HG02678 (cell line): ENCODE measurements at regions not wholly inside any gene's neighbourhood (a gene's known extent, or its start where the extent isn't known, plus 50 kb on each side); places are given as distances from the start of the nearest gene placed in this dataset.

Source experiments
- ATAC-seq: cut with Tn5 transposase; IDR thresholded peaks from one replicate; pipeline ENCODE4 v1.9.1; 2021; ENCODE audit warnings: mild to moderate bottlenecking, moderate library complexity; ENCODE audit not compliant: unreplicated experiment

GRCh38 chr6:167643223-167643622 lies 183.5 kb upstream of the AFDN start:
- ATAC-seq = no peak

GRCh38 chr6:167643716-167644115 lies 183.0 kb upstream of the AFDN start:
- ATAC-seq = no peak

- no peak for ATAC-seq
Measured at GRCh38 chr6:167644412-167645132, 182.1 kb upstream of the AFDN start.

- no peak for ATAC-seq
Measured at GRCh38 chr6:167645368-167645767, 181.3 kb upstream of the AFDN start.

DNA sequence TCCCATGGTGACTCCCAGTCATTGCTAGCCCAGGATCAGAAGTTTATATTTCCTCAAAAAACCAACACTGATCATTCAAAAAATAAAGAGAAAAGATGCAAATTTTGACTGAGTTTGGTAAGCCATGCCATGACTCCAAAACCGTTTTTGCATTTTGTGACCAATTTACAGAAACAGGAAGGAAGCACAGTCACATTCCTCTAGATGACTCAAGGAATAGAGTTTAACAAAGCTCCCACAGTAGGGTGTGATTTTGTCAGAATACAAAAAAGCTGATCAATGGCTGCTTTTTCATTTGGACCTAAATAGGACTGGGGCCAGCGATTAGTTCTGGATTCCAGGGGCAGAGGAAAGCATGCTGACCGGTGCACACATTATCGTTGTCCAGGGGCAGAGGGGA lies 179.4 kb upstream of the AFDN start:
- ATAC-seq = no peak

GRCh38 chr6:167647737-167648470 lies 178.8 kb upstream of the AFDN start:
- ATAC-seq = no peak

- no peak for ATAC-seq
Measured at GRCh38 chr6:167648501-167649278, 178.0 kb upstream of the AFDN start.

- ATAC-seq = no peak
Measured at GRCh38 chr6:167649476-167649875, 177.2 kb upstream of the AFDN start.

- no peak for ATAC-seq
Measured at GRCh38 chr6:167650730-167651317, 175.9 kb upstream of the AFDN start.

GRCh38 chr6:167651318-167652041 lies 175.2 kb upstream of the AFDN start:
- ATAC-seq = no peak

- ATAC-seq = no peak
Measured at GRCh38 chr6:167652042-167652700, 174.5 kb upstream of the AFDN start.

DNA sequence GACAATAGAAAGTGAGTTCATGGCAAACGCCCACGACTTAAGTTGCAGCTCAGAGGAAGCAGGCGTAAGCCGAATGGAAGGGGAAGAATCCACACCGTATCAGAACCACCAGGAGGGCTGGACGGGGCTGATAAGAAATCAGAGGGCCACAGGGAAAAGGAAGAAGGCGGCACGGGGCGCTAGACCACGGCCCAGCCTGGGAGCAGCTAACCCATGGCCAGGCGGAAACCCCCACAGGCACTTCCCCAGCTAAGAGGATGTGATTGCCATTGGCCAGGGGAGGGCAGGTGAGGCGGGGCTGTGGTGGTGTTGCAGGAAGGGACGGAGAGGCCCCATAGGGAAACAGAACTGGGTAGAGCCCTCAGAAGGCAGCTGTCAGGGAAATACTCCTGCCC lies 174.0 kb upstream of the AFDN start:
- no peak for ATAC-seq

GRCh38 chr6:167653561-167653960 lies 173.2 kb upstream of the AFDN start:
- no peak for ATAC-seq

GRCh38 chr6:167654389-167654788 lies 172.3 kb upstream of the AFDN start:
- no peak for ATAC-seq

GRCh38 chr6:167655174-167655821 lies 171.4 kb upstream of the AFDN start:
- ATAC-seq = no peak

- no peak for ATAC-seq
Measured at GRCh38 chr6:167658106-167658505, 168.6 kb upstream of the AFDN start.

DNA sequence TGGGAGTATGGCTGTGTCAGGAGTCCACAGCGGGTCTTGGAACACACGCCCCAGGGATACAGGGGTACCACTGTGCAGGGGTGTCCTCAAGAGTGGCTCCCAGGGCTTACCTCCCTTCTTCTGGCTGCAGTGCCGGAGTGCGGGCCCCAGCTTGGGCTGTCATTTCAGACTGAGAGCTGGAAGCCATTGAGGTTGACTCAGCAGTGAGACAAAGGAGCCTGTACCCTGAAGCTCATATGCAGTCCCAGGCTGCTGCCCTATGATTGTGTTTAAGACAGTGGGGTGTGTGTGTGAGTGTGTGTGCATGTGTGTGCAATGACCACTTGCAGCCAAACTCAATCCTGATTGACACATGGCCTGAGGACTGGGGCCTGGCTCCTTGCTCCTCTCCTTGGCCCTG lies 167.7 kb upstream of the AFDN start:
- no peak for ATAC-seq

- ATAC-seq = no peak
Measured at GRCh38 chr6:167660424-167660823, 166.3 kb upstream of the AFDN start.

- no peak for ATAC-seq
Measured at GRCh38 chr6:167660944-167661551, 165.7 kb upstream of the AFDN start.
